Left ventricle myocardium superior (tissue), 1 donor: ENCODE measurements at regions not wholly inside any gene's neighbourhood (a gene's known extent, or its start where the extent isn't known, plus 50 kb on each side); places are given as distances from the start of the nearest gene placed in this dataset.
"Not testable (repeated sequence)": the region's sequence is repeated elsewhere in the genome, so short reads cannot be mapped to it uniquely, and the experiment has no call there.

Experiments
- ATAC-seq: fragments of 200-7000 bp; cut with Tn5 transposase; one replicate; pipeline ENCODE4 v1.9.1; 2020; ENCODE audit warnings: mild to moderate bottlenecking, moderate library complexity
- DNase-seq: peaks from one replicate; pipeline ENCODE4 v3.0.0-alpha.2; 2020
- intact Hi-C: fragments of 100-400 bp; cut with micrococcal nuclease; formaldehyde crosslinking; loops from one replicate; pipeline ENCODE4 v1.11.0; 2022
- donor health status: DM: no; HTN: yes; CAD: no; lungs with severe emphysema.

- ATAC-seq (no peak), DNase-seq (no peak)
- intact Hi-C loops, result no loop called here
Observed at GRCh38 chr13:37201081-37201480, 95.6 kb upstream of the CSNK1A1L start.

- DNase-seq, result no peak
- ATAC-seq, result no peak
- intact Hi-C loops, result no loop called here
Observed at GRCh38 chr13:37198629-37199028, 93.2 kb upstream of the CSNK1A1L start.

- ATAC-seq, result no peak
- DNase-seq, result no peak
- intact Hi-C loops, result no loop called here
Observed at GRCh38 chr13:37195621-37196020, 90.2 kb upstream of the CSNK1A1L start.

- intact Hi-C loops, result no loop called here
- DNase-seq (no peak), ATAC-seq (no peak)
Observed at GRCh38 chr13:37194428-37194861, 89.0 kb upstream of the CSNK1A1L start.

GRCh38 chr13:37192956-37193355 lies 87.5 kb upstream of the CSNK1A1L start:
- no peak for DNase-seq
- intact Hi-C loops, result no loop called here
- ATAC-seq, result no peak

GRCh38 chr13:37187621-37188020 lies 82.2 kb upstream of the CSNK1A1L start:
- ATAC-seq (no peak), DNase-seq (no peak)
- intact Hi-C loops, result no loop called here

- ATAC-seq (no peak), DNase-seq (no peak)
- intact Hi-C loops, result no loop called here
Observed at GRCh38 chr13:37187105-37187504, 81.6 kb upstream of the CSNK1A1L start.

GRCh38 chr13:37181620-37182019 lies 76.2 kb upstream of the CSNK1A1L start:
- ATAC-seq (no peak), DNase-seq (no peak)
- intact Hi-C loops, result no loop called here

GRCh38 chr13:37179645-37180044 lies 74.2 kb upstream of the CSNK1A1L start:
- intact Hi-C loops, result no loop called here
- DNase-seq (no peak), ATAC-seq (no peak)

- ATAC-seq (no peak), DNase-seq (no peak)
- intact Hi-C loops, result no loop called here
Observed at GRCh38 chr13:37177125-37177524, 71.7 kb upstream of the CSNK1A1L start.

GRCh38 chr13:37175996-37176395 lies 70.5 kb upstream of the CSNK1A1L start:
- intact Hi-C loops, result no loop called here
- ATAC-seq, result peak; percentile 82
- no peak for DNase-seq

GRCh38 chr13:37173214-37173613 lies 67.8 kb upstream of the CSNK1A1L start:
- DNase-seq, result no peak
- intact Hi-C loops, result no loop called here
- no peak for ATAC-seq

- ATAC-seq, intact Hi-C loops: not testable (repeated sequence)
- DNase-seq, result peak; percentile 29
Observed at GRCh38 chr13:37172226-37172625, 66.8 kb upstream of the CSNK1A1L start.

- DNase-seq (no peak), ATAC-seq (no peak)
- intact Hi-C loops, result no loop called here
Observed at GRCh38 chr13:37168926-37169325, 63.5 kb upstream of the CSNK1A1L start.

GRCh38 chr13:37168151-37168550 lies 62.7 kb upstream of the CSNK1A1L start:
- no peak for DNase-seq
- intact Hi-C loops, result no loop called here
- ATAC-seq, result no peak

- ATAC-seq (no peak), DNase-seq (no peak)
- intact Hi-C loops, result no loop called here
Observed at GRCh38 chr13:37164635-37165034, 59.2 kb upstream of the CSNK1A1L start.

GRCh38 chr13:37163641-37164265 lies 58.3 kb upstream of the CSNK1A1L start:
- ATAC-seq (no peak), DNase-seq (no peak)
- intact Hi-C loops, result no loop called here

- no peak for DNase-seq
- ATAC-seq, result no peak
- intact Hi-C loops, result no loop called here
Observed at GRCh38 chr13:37158481-37158880, 53.0 kb upstream of the CSNK1A1L start.

- intact Hi-C loops, ATAC-seq, DNase-seq: not testable (repeated sequence)
Observed at GRCh38 chr13:37155613-37156097, 50.2 kb upstream of the CSNK1A1L start.
